GM12892 (cell line): ENCODE measurements at regions not wholly inside any gene's neighbourhood (a gene's known extent, or its start where the extent isn't known, plus 50 kb on each side); places are given as distances from the start of the nearest gene placed in this dataset.
"Not testable (repeated sequence)": the region's sequence is repeated elsewhere in the genome, so short reads cannot be mapped to it uniquely, and the experiment has no call there.

Source experiments
- DNase-seq: peaks from one replicate; pipeline ENCODE4 v3.0.0; 2011; ENCODE audit not compliant: insufficient read length
- FAIRE-seq: peaks from 2 replicates; lab custom pipeline; 2011; peaks lifted over from hg19 to GRCh38; lab: Jason Lieb, UNC
- POLR2A ChIP-seq: IDR thresholded peaks from 2 replicates; pipeline ENCODE4 v1.6.1; 2011; ENCODE audit warnings: low read depth, low read length, control low read depth
- POLR2AphosphoS5 ChIP-seq: IDR thresholded peaks from 2 replicates; pipeline ENCODE4 v1.6.1; 2011; ENCODE audit warnings: low read depth, low read length, control low read depth
- TAF1 ChIP-seq: IDR thresholded peaks from 2 replicates; pipeline ENCODE4 v1.6.1; 2011; ENCODE audit warnings: low read depth, mild to moderate bottlenecking, control low read depth, low read length, borderline replicate concordance

GRCh38 chr5:12730354-12730753, 826.1 kb upstream of the CTNND2 start:
- FAIRE-seq (no peak), DNase-seq (no peak)

GRCh38 chr5:12716664-12717063, 812.4 kb upstream of the CTNND2 start:
- FAIRE-seq = no peak
- TF ChIP-seq POLR2AphosphoS5 (no peak), POLR2A (no peak), TAF1 (no peak)
- no peak for DNase-seq

More at GRCh38 chr5:12730354-12730753, 826.1 kb upstream of the CTNND2 start:
- no peak for TF ChIP-seq POLR2AphosphoS5
- TF ChIP-seq TAF1 = no peak
- no peak for TF ChIP-seq POLR2A

GRCh38 chr5:12707560-12707959, 803.3 kb upstream of the CTNND2 start:
- TF ChIP-seq POLR2A (no peak), POLR2AphosphoS5 (no peak), TAF1 (no peak)
- DNase-seq (no peak), FAIRE-seq (no peak)

GRCh38 chr5:12704955-12705354, 800.7 kb upstream of the CTNND2 start:
- DNase-seq (no peak), FAIRE-seq (no peak)
- TF ChIP-seq TAF1 (no peak), POLR2A (no peak), POLR2AphosphoS5 (no peak)

- TF ChIP-seq POLR2A = no peak
- no peak for TF ChIP-seq TAF1
- no peak for TF ChIP-seq POLR2AphosphoS5
- no peak for FAIRE-seq
Observed at GRCh38 chr5:12703254-12703653, 799.0 kb upstream of the CTNND2 start.

GRCh38 chr5:12695651-12696050, 791.4 kb upstream of the CTNND2 start:
- FAIRE-seq (no peak), DNase-seq (no peak)
- TF ChIP-seq POLR2A = no peak

More at GRCh38 chr5:12703254-12703653, 799.0 kb upstream of the CTNND2 start:
- DNase-seq = no peak

- DNase-seq = no peak
- FAIRE-seq = no peak
- TF ChIP-seq TAF1 (no peak), POLR2AphosphoS5 (no peak), POLR2A (no peak)
Observed at GRCh38 chr5:12691330-12691729, 787.1 kb upstream of the CTNND2 start.

GRCh38 chr5:12690361-12690760, 786.1 kb upstream of the CTNND2 start:
- no peak for FAIRE-seq
- TF ChIP-seq POLR2A = no peak
- no peak for TF ChIP-seq POLR2AphosphoS5
- TF ChIP-seq TAF1 = no peak

GRCh38 chr5:12683249-12683648, 779.0 kb upstream of the CTNND2 start:
- DNase-seq = no peak
- no peak for FAIRE-seq
- TF ChIP-seq POLR2AphosphoS5 (no peak), TAF1 (no peak), POLR2A (no peak)

More at GRCh38 chr5:12690361-12690760, 786.1 kb upstream of the CTNND2 start:
- DNase-seq = no peak

- TF ChIP-seq POLR2A (no peak), TAF1 (no peak), POLR2AphosphoS5 (no peak)
- DNase-seq (no peak), FAIRE-seq (no peak)
Observed at GRCh38 chr5:12679731-12680130, 775.5 kb upstream of the CTNND2 start.

GRCh38 chr5:12675959-12676358, 771.7 kb upstream of the CTNND2 start:
- FAIRE-seq (no peak), DNase-seq (no peak)
- no peak for TF ChIP-seq POLR2AphosphoS5
- TF ChIP-seq TAF1 = no peak
- no peak for TF ChIP-seq POLR2A

GRCh38 chr5:12672141-12672540, 767.9 kb upstream of the CTNND2 start:
- TF ChIP-seq POLR2A = no peak
- no peak for TF ChIP-seq POLR2AphosphoS5
- no peak for TF ChIP-seq TAF1
- no peak for DNase-seq
- no peak for FAIRE-seq

- no peak for DNase-seq
- TF ChIP-seq POLR2A = no peak
- no peak for TF ChIP-seq POLR2AphosphoS5
- no peak for TF ChIP-seq TAF1
- no peak for FAIRE-seq
Observed at GRCh38 chr5:12669326-12669725, 765.1 kb upstream of the CTNND2 start.

- TF ChIP-seq POLR2AphosphoS5 (no peak), TAF1 (no peak), POLR2A (no peak)
- no peak for FAIRE-seq
- DNase-seq = no peak
Observed at GRCh38 chr5:12668564-12668963, 764.3 kb upstream of the CTNND2 start.

GRCh38 chr5:12667818-12668217, 763.6 kb upstream of the CTNND2 start:
- not testable (repeated sequence) for FAIRE-seq, DNase-seq

- not testable (repeated sequence) for FAIRE-seq, DNase-seq
Observed at GRCh38 chr5:12665772-12666171, 761.5 kb upstream of the CTNND2 start.
